Endodermal cell (in vitro differentiated cells): ENCODE measurements at regions not wholly inside any gene's neighbourhood (a gene's known extent, or its start where the extent isn't known, plus 50 kb on each side); places are given as distances from the start of the nearest gene placed in this dataset.

Source experiments
- DNase-seq: peaks from one replicate; pipeline ENCODE4 v3.0.0-alpha.2; 2017
- H3K27ac ChIP-seq: 2 replicates; pipeline ENCODE4 v1.5.1; 2013; ENCODE audit warnings: mild to moderate bottlenecking, low read depth, low read length, moderate library complexity
- H3K27me3 ChIP-seq: 2 replicates; pipeline ENCODE4 v1.6.1; 2013; ENCODE audit warnings: mild to moderate bottlenecking, low read length, moderate library complexity; ENCODE audit not compliant: insufficient read depth, control insufficient read depth, poor library complexity, severe bottlenecking
- H3K36me3 ChIP-seq: 2 replicates; pipeline ENCODE4 v1.7.0; 2013; ENCODE audit warnings: mild to moderate bottlenecking, low read length, moderate library complexity; ENCODE audit not compliant: control insufficient read depth, insufficient read depth
- H3K4me1 ChIP-seq: one replicate; pipeline ENCODE4 v1.7.0; 2013; ENCODE audit warnings: low read length; ENCODE audit not compliant: control insufficient read depth, insufficient read depth
- H3K4me3 ChIP-seq: 2 replicates; pipeline ENCODE4 v1.5.1; 2013; ENCODE audit warnings: mild to moderate bottlenecking, low read length, moderate library complexity
- H3K9ac ChIP-seq: 2 replicates; pipeline ENCODE4 v1.6.1; 2013; ENCODE audit warnings: mild to moderate bottlenecking, low read length, moderate library complexity; ENCODE audit not compliant: poor library complexity, severe bottlenecking; ENCODE audit errors: extremely low read depth
- H3K9me3 ChIP-seq: 2 replicates; pipeline ENCODE4 v1.6.1; 2013; ENCODE audit warnings: mild to moderate bottlenecking, low read length, moderate library complexity; ENCODE audit not compliant: control insufficient read depth
- H3K27ac Mint-ChIP-seq: 2 replicates; pipeline ENCODE4 v1.8.0; 2020; ENCODE audit warnings: mixed read lengths
- H3K27me3 Mint-ChIP-seq: 2 replicates; pipeline ENCODE4 v1.8.0; 2021; ENCODE audit warnings: mild to moderate bottlenecking, mixed read lengths; ENCODE audit not compliant: insufficient read depth
- H3K36me3 Mint-ChIP-seq: 2 replicates; pipeline ENCODE4 v1.8.0; 2020; ENCODE audit warnings: low read depth, mixed read lengths
- H3K4me1 Mint-ChIP-seq: 2 replicates; pipeline ENCODE4 v1.8.0; 2020; ENCODE audit warnings: mixed read lengths
- H3K4me3 Mint-ChIP-seq: 2 replicates; pipeline ENCODE4 v1.8.0; 2020; ENCODE audit warnings: mild to moderate bottlenecking, moderate library complexity, mixed read lengths
- H3K9me3 Mint-ChIP-seq: 2 replicates; pipeline ENCODE4 v1.8.0; 2020; ENCODE audit warnings: mild to moderate bottlenecking, mixed read lengths
- CTCF ChIP-seq: fragments of 200-600 bp; sonication (generic); conservative IDR thresholded peaks from 2 replicates; pipeline ENCODE4 v1.5.0; 2021; ENCODE audit warnings: antibody characterized with exemption, mild to moderate bottlenecking
- WGBS, 2 experiments: methylation state at CpG; one replicate each; pipeline versions ENCODE4 v1.1.5 to v1.1.7; 2013; ENCODE audit warnings: missing lambda C conversion rate in 2 of 2, mixed read lengths in 1 of 2; ENCODE audit not compliant: insufficient coverage in 1 of 2, insufficient read length in 1 of 2; 5-methylcytosine and 5-hydroxymethylcytosine counted together

- Histone ChIP-seq H3K27me3 (no peaks in the 10 kb centered on the region), H3K9me3 (no peaks in the 10 kb centered on the region), H3K9ac (no peak overlapping the region), H3K4me3 (no peak overlapping the region), H3K36me3 (no peaks in the 10 kb centered on the region), H3K4me1 (no peaks in the 10 kb centered on the region), H3K27ac (no peak overlapping the region)
- no peak for DNase-seq
- H3K9me3 Mint-ChIP-seq: no peaks in the 10 kb centered on the region
- peaks cover 2% of the 10 kb centered on the region for H3K4me1 Mint-ChIP-seq
- no peaks in the 10 kb centered on the region for H3K36me3 Mint-ChIP-seq
- TF ChIP-seq CTCF: no peak
- H3K27ac Mint-ChIP-seq: no peak overlapping the region
- no peaks in the 10 kb centered on the region for H3K27me3 Mint-ChIP-seq
- 94 to 95% methylated on average over 9 of the region's 9 CpGs for WGBS, 2 experiments
- H3K4me3 Mint-ChIP-seq: no peak overlapping the region
These were observed 654.0 kb upstream of the MKI67 start for GRCh38 chr10:128780156-128780761.

- no peaks in the 10 kb centered on the region for H3K27me3 Mint-ChIP-seq
These were observed 655.4 kb upstream of the MKI67 start for GRCh38 chr10:128781637-128782036.

GRCh38 chr10:128784444-128784843 is 658.2 kb upstream of the MKI67 start:
- Mint-ChIP-seq H3K4me1 (no peaks in the 10 kb centered on the region), H3K4me3 (no peak overlapping the region), H3K27ac (no peak overlapping the region), H3K9me3 (no peaks in the 10 kb centered on the region), H3K36me3 (no peaks in the 10 kb centered on the region), H3K27me3 (no peaks in the 10 kb centered on the region)
- no peak for DNase-seq
- Histone ChIP-seq H3K9me3 (no peaks in the 10 kb centered on the region), H3K9ac (no peak overlapping the region), H3K4me1 (no peaks in the 10 kb centered on the region), H3K4me3 (no peak overlapping the region), H3K36me3 (no peaks in the 10 kb centered on the region), H3K27ac (no peak overlapping the region), H3K27me3 (no peaks in the 10 kb centered on the region)
- TF ChIP-seq CTCF: no peak
- WGBS, 2 experiments: 71 to 91% methylated on average over 1 of the region's 2 CpGs

More at GRCh38 chr10:128781637-128782036, 655.4 kb upstream of the MKI67 start:
- Histone ChIP-seq H3K9me3 (no peaks in the 10 kb centered on the region), H3K27ac (no peak overlapping the region), H3K9ac (no peak overlapping the region), H3K27me3 (no peaks in the 10 kb centered on the region), H3K4me1 (no peaks in the 10 kb centered on the region), H3K4me3 (no peak overlapping the region), H3K36me3 (no peaks in the 10 kb centered on the region)
- TF ChIP-seq CTCF: no peak
- H3K36me3 Mint-ChIP-seq: no peaks in the 10 kb centered on the region
- H3K4me1 Mint-ChIP-seq: peaks cover 2% of the 10 kb centered on the region
- no peak overlapping the region for H3K27ac Mint-ChIP-seq
- 78% methylated on average over 3 of the region's 3 CpGs; no CpG with 5 or more reads in 1 of the 2 experiments for WGBS, 2 experiments
- no peaks in the 10 kb centered on the region for H3K9me3 Mint-ChIP-seq
- no peak overlapping the region for H3K4me3 Mint-ChIP-seq
- DNase-seq: no peak
